ENCODE measurements at regions not wholly inside any gene's neighbourhood (a gene's known extent, or its start where the extent isn't known, plus 50 kb on each side); places are given as distances from the start of the nearest gene placed in this dataset.

GRCh38 chr3:177330779-177331178, 133.5 kb upstream of the TBL1XR1 start:
- H3K27me3 ChIP-seq = no peaks in the 10 kb centered on the region
- no peaks in the 10 kb centered on the region for H3K36me3 ChIP-seq
- TF ChIP-seq, protein P1, sequence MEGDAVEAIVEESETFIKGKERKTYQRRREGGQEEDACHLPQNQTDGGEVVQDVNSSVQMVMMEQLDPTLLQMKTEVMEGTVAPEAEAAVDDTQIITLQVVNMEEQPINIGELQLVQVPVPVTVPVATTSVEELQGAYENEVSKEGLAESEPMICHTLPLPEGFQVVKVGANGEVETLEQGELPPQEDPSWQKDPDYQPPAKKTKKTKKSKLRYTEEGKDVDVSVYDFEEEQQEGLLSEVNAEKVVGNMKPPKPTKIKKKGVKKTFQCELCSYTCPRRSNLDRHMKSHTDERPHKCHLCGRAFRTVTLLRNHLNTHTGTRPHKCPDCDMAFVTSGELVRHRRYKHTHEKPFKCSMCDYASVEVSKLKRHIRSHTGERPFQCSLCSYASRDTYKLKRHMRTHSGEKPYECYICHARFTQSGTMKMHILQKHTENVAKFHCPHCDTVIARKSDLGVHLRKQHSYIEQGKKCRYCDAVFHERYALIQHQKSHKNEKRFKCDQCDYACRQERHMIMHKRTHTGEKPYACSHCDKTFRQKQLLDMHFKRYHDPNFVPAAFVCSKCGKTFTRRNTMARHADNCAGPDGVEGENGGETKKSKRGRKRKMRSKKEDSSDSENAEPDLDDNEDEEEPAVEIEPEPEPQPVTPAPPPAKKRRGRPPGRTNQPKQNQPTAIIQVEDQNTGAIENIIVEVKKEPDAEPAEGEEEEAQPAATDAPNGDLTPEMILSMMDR (IDR thresholded peaks at IDR 0.05) = no peak
- H3K4me1 ChIP-seq = peaks cover 4 to 34% of the 10 kb centered on the region in 2 donors
- H3K9me3 ChIP-seq = no peaks in the 10 kb centered on the region
- ATAC-seq = no peak
- H3K4me3 ChIP-seq = no peak overlapping the region
- intact Hi-C loops (cut with DNase I) = no loop called here
- DNase-seq = no peak
- H3K27ac ChIP-seq = no peak overlapping the region

DNA sequence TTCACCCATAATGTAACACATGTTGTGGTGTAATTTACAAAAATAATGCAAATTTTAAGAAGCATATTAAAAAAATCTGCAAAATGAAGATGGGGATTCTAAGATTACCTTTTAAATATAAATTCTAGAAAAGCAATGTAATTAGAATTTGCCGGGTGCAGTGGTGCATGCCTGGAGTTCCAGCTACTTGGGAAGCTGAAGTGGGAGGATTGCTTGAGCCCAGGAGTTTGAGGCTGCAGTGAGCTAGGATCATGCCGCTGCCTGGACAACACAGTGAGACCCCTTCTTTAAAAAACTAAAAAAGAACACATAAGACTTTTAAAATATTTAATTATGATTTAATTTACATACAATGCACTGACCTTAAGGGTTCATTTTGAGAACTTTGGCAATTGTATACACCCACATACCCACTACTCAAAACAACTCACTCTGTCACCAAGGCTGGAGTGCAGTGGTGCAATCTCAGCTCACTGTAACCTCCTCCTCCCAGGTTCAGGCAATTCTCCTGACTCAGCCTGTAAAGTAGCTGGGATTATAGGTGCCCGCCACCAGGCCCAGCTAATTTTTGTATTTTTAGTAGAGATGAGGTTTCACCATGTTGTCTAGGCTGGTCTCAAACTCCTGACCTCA, 134.0 kb upstream of the TBL1XR1 start:
- TF ChIP-seq, protein P1 (IDR thresholded peaks at IDR 0.05) = no peak
- ATAC-seq = no peak
- intact Hi-C loops (cut with DNase I) = no loop called here
- no peak for DNase-seq
- H3K4me1 ChIP-seq = peaks cover 4 to 39% of the 10 kb centered on the region in 2 donors
- no peaks in the 10 kb centered on the region for H3K36me3 ChIP-seq
- H3K27ac ChIP-seq = no peak overlapping the region
- no peak overlapping the region for H3K4me3 ChIP-seq
- no peaks in the 10 kb centered on the region for H3K9me3 ChIP-seq
- H3K27me3 ChIP-seq = no peaks in the 10 kb centered on the region

DNA sequence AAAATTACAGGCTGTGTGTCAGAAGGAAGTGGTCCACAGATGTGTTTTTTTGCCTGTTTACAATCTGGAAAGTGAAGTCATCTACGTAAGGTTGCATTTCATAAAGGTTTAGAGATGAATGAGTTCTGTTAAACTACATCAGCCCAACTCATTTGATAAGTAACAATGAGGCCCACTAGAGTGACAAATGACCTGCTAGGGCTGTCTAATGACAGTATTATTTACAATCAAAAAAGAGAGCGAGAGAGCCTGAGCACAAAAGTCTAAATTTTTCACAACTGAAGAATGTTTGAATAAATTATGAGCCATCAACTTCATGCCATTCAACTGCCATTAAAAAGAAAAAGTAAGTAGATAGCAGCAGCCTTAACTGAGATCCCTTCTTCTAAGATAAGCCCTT, 135.7 kb upstream of the TBL1XR1 start:
- no peaks in the 10 kb centered on the region for H3K27me3 ChIP-seq
- TF ChIP-seq, protein P1 (IDR thresholded peaks at IDR 0.05) = no peak
- H3K36me3 ChIP-seq = no peaks in the 10 kb centered on the region
- intact Hi-C loops (cut with DNase I) = no loop called here
- DNase-seq (no peak), ATAC-seq (no peak)
- no peak overlapping the region for H3K4me3 ChIP-seq
- no peak overlapping the region for H3K27ac ChIP-seq
- peaks cover 4 to 53% of the 10 kb centered on the region in 2 donors for H3K4me1 ChIP-seq
- H3K9me3 ChIP-seq = no peaks in the 10 kb centered on the region

- Histone ChIP-seq H3K27ac (peak overlapping the region in 1 of 2 donors; percentile 65), H3K9me3 (no peaks in the 10 kb centered on the region), H3K36me3 (no peaks in the 10 kb centered on the region), H3K4me3 (no peak overlapping the region), H3K27me3 (no peaks in the 10 kb centered on the region), H3K4me1 (peaks cover 4 to 62% of the 10 kb centered on the region in 2 donors)
- intact Hi-C loops (cut with DNase I) = no loop called here
- TF ChIP-seq, protein P1 (IDR thresholded peaks at IDR 0.05) = no peak
- DNase-seq (peak in 1 of 4 donors; percentile 59), ATAC-seq (peak; percentile 53)
These were observed 136.5 kb upstream of the TBL1XR1 start for GRCh38 chr3:177333533-177334520.

DNA sequence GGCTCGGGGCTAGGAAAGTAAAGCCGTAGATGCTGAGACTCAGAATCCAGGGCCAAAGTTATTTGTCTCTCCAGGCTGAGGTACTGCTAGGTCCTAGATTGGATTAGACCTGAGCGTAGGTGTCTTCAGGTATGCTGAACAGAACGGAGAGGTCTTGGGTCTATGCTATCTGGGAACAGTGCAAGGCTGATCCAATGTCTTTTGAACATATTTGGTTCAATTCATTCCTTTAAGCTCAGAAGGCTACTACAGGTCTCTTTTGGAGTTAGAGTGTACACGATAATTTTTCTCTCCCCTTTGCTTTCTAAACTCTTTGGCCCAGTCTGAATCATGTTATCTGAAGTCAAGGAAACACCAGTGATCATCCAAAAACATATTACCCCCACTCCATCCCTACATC, 137.5 kb upstream of the TBL1XR1 start:
- H3K27ac ChIP-seq = no peak overlapping the region
- no peaks in the 10 kb centered on the region for H3K9me3 ChIP-seq
- peaks cover 6 to 69% of the 10 kb centered on the region in 2 donors for H3K4me1 ChIP-seq
- ATAC-seq = no peak
- no peaks in the 10 kb centered on the region for H3K36me3 ChIP-seq
- no peak overlapping the region for H3K4me3 ChIP-seq
- intact Hi-C loops (cut with DNase I) = no loop called here
- no peak for DNase-seq
- H3K27me3 ChIP-seq = no peaks in the 10 kb centered on the region
- TF ChIP-seq, protein P1 (IDR thresholded peaks at IDR 0.05) = no peak
